ENCODE measurements at regions not wholly inside any gene's neighbourhood (a gene's known extent, or its start where the extent isn't known, plus 50 kb on each side); places are given as distances from the start of the nearest gene placed in this dataset.

DNA sequence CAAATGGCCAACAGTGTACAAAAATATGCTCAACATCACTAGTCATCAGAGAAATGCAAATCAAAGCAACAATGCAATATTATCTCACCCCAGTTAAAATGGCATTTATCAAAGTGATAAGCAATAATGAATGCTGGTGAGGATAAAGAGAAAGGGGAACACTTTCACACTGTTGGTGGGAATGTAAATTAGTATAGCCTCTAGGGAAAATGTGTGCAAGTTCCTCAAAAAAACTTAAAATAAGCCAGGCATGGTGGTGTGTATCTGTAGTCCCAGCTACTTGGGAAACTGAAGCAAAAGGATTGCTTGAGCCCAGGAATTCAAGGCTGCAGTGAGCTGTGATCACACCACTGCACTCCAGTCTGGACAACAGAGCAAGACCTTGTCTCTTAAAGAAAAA is 572.1 kb downstream of the NLGN4X start:
- TF ChIP-seq SIN3A (IDR thresholded peaks at IDR 0.05; ENCODE audit: borderline replicate concordance, insufficient read depth, low read length) (no peak), TAF1 (IDR thresholded peaks at IDR 0.05; ENCODE audit: borderline replicate concordance, insufficient read depth, low read length) (no peak), REST (IDR thresholded peaks at IDR 0.05; ENCODE audit: insufficient read depth in 1 of 2, low read depth in 2 of 2, low read length in 2 of 2) (no peak), POLR2AphosphoS5 (IDR thresholded peaks at IDR 0.05; ENCODE audit: low read depth, low read length) (no peak), FOXP2 (optimal IDR thresholded peaks at IDR 0.05; ENCODE audit: borderline replicate concordance, extremely low read depth, extremely low read length, insufficient read depth) (no peak)

DNA sequence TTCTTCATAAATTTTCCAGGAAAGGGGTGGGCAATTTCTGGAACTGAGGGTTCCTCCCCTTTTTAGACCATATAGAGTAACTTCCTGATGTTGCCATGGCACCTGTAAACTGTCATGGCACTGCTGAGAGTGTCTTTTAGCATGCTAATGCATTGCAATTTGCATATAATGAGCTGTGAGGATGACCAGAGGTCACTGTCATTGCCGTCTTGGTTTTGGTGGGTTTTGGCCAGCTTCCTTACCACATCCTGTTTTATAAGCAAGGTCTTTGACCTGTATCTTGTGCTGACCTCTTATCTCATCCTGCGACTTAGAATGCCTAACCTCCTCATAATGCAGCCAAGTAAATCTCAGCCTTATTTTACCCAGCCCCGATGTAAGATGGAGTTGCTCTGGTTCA is 577.8 kb downstream of the NLGN4X start:
- TF ChIP-seq FOXP2 (optimal IDR thresholded peaks at IDR 0.05; ENCODE audit: borderline replicate concordance, extremely low read depth, extremely low read length, insufficient read depth) (no peak), REST (IDR thresholded peaks at IDR 0.05; ENCODE audit: insufficient read depth in 1 of 2, low read depth in 2 of 2, low read length in 2 of 2) (no peak), SIN3A (IDR thresholded peaks at IDR 0.05; ENCODE audit: borderline replicate concordance, insufficient read depth, low read length) (no peak), TAF1 (IDR thresholded peaks at IDR 0.05; ENCODE audit: borderline replicate concordance, insufficient read depth, low read length) (no peak), POLR2AphosphoS5 (IDR thresholded peaks at IDR 0.05; ENCODE audit: low read depth, low read length) (no peak)

DNA sequence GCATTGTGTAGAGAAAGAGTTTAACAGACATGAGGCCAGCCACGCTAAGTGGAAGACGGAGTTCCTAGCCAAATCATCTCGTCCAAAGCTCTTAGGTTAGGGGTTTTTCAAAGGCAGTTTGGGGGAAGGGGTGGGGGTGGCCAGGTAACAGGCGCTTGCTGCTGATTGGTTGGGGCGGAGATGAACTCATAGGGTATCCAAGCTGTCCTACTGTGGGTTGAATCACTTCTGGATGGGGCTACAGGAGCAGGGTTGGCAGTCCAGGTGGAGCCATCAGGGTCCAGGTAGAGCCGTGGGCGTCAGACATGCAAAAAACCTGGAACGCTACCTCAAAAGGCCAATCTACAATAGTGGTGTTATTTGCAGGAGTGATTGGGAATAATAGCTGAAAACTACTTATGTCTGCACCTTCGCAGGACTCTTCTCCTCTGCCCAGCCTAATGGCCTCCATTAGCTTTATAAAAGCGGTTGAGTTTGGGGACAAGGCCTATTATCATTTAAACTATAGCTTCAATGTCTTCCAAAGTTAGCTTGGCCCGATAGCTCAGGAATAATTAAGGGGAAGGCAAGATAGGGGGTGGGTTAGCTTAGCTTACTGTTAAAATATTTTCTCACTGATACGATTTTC is 579.6 kb downstream of the NLGN4X start:
- TF ChIP-seq POLR2AphosphoS5 (IDR thresholded peaks at IDR 0.05; ENCODE audit: low read depth, low read length) (no peak), REST (IDR thresholded peaks at IDR 0.05; ENCODE audit: insufficient read depth in 1 of 2, low read depth in 2 of 2, low read length in 2 of 2) (no peak), TAF1 (IDR thresholded peaks at IDR 0.05; ENCODE audit: borderline replicate concordance, insufficient read depth, low read length) (no peak), FOXP2 (optimal IDR thresholded peaks at IDR 0.05; ENCODE audit: borderline replicate concordance, extremely low read depth, extremely low read length, insufficient read depth) (no peak), SIN3A (IDR thresholded peaks at IDR 0.05; ENCODE audit: borderline replicate concordance, insufficient read depth, low read length) (no peak)

GRCh38 chrX:5646818-5647217 is 581.8 kb downstream of the NLGN4X start:
- TF ChIP-seq TAF1 (IDR thresholded peaks at IDR 0.05; ENCODE audit: borderline replicate concordance, insufficient read depth, low read length) (no peak), FOXP2 (optimal IDR thresholded peaks at IDR 0.05; ENCODE audit: borderline replicate concordance, extremely low read depth, extremely low read length, insufficient read depth) (no peak), REST (IDR thresholded peaks at IDR 0.05; ENCODE audit: insufficient read depth in 1 of 2, low read depth in 2 of 2, low read length in 2 of 2) (no peak), SIN3A (IDR thresholded peaks at IDR 0.05; ENCODE audit: borderline replicate concordance, insufficient read depth, low read length) (no peak), POLR2AphosphoS5 (IDR thresholded peaks at IDR 0.05; ENCODE audit: low read depth, low read length) (no peak)

Measured in PFSK-1 (cell line).